PFSK-1 (cell line): ENCODE measurements at regions not wholly inside any gene's neighbourhood (a gene's known extent, or its start where the extent isn't known, plus 50 kb on each side); places are given as distances from the start of the nearest gene placed in this dataset.

Source experiments
- FOXP2 ChIP-seq: optimal IDR thresholded peaks from 2 replicates; pipeline ENCODE3; 2011; ENCODE audit warnings: borderline replicate concordance, control low read depth, inconsistent platforms; ENCODE audit not compliant: insufficient read depth; ENCODE audit errors: extremely low read length, extremely low read depth
- POLR2AphosphoS5 ChIP-seq: IDR thresholded peaks from 2 replicates; pipeline ENCODE4 v1.6.1; 2012; ENCODE audit warnings: low read depth, mild to moderate bottlenecking, control low read depth, low read length, moderate library complexity
- SIN3A ChIP-seq: IDR thresholded peaks from 2 replicates; pipeline ENCODE4 v1.6.1; 2012; ENCODE audit warnings: mild to moderate bottlenecking, low read length, moderate library complexity, borderline replicate concordance; ENCODE audit not compliant: insufficient read depth
- TAF1 ChIP-seq: IDR thresholded peaks from 2 replicates; pipeline ENCODE4 v1.6.1; 2012; ENCODE audit warnings: low read length, control low read depth, borderline replicate concordance; ENCODE audit not compliant: insufficient read depth
- TF ChIP-seq, protein P1 (sequence below), 2 experiments: IDR thresholded peaks; 2 replicates each; pipeline versions ENCODE4 v1.6.1 to v1.8.0; 2011 to 2012; ENCODE audit warnings: low read depth in 2 of 2, low read length in 2 of 2, control low read depth in 1 of 2, inconsistent platforms in 1 of 2, mild to moderate bottlenecking in 1 of 2, moderate library complexity in 1 of 2; ENCODE audit not compliant: insufficient read depth in 1 of 2

- TF ChIP-seq FOXP2 (no peak), SIN3A (no peak), TAF1 (no peak), POLR2AphosphoS5 (no peak)
- TF ChIP-seq, protein P1, sequence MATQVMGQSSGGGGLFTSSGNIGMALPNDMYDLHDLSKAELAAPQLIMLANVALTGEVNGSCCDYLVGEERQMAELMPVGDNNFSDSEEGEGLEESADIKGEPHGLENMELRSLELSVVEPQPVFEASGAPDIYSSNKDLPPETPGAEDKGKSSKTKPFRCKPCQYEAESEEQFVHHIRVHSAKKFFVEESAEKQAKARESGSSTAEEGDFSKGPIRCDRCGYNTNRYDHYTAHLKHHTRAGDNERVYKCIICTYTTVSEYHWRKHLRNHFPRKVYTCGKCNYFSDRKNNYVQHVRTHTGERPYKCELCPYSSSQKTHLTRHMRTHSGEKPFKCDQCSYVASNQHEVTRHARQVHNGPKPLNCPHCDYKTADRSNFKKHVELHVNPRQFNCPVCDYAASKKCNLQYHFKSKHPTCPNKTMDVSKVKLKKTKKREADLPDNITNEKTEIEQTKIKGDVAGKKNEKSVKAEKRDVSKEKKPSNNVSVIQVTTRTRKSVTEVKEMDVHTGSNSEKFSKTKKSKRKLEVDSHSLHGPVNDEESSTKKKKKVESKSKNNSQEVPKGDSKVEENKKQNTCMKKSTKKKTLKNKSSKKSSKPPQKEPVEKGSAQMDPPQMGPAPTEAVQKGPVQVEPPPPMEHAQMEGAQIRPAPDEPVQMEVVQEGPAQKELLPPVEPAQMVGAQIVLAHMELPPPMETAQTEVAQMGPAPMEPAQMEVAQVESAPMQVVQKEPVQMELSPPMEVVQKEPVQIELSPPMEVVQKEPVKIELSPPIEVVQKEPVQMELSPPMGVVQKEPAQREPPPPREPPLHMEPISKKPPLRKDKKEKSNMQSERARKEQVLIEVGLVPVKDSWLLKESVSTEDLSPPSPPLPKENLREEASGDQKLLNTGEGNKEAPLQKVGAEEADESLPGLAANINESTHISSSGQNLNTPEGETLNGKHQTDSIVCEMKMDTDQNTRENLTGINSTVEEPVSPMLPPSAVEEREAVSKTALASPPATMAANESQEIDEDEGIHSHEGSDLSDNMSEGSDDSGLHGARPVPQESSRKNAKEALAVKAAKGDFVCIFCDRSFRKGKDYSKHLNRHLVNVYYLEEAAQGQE (IDR thresholded peaks at IDR 0.05; ENCODE audit: insufficient read depth in 1 of 2, low read depth in 2 of 2, low read length in 2 of 2): no peak
Measured at GRCh38 chr5:96050273-96050880, 88.7 kb upstream of the ELL2 start.

DNA sequence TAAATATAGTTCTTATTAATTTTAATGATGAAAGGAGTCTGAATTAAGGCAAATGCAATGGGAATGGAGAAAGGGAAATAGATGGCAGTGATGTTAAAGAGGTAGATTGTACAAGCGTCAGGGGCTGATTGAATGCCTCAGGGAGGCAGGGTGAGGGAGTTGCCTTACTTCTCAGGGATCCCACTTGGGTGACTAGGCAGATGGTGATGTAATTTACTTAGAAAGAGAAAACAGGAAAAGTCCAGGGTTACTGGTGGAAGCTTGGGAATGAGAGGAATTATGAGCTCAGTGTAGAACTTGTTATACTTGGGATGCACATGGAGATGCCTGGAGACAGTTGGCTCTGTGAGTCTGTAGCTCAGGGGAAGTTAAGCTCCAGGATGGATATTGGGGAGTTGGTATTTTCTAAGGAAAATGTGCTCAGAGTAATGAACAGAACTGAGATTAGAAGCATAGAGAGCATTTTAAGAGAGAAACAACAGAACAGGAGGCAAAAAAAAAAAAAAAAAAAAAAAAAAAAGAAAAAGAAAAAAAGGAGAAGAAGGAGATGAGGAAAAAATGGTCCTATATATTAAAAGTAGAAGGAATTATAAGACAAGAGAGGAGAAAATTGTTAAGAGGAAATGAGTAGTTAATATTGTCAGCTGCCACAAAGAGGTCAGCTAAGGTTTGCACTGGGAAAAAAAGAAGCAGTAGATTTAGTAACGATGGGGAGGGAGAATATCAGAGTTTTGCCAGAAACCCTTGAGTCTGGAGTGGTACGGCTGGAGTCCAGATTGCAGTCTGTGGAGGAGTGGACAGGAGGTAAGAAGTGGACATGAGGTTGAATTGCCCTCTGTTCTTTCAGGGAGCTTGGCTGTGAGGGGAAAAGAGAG lies 88.0 kb upstream of the ELL2 start:
- TF ChIP-seq, protein P1 (IDR thresholded peaks at IDR 0.05; ENCODE audit: insufficient read depth in 1 of 2, low read depth in 2 of 2, low read length in 2 of 2): no peak
- no peak for TF ChIP-seq TAF1
- no peak for TF ChIP-seq FOXP2
- TF ChIP-seq SIN3A: no peak
- TF ChIP-seq POLR2AphosphoS5: no peak

DNA sequence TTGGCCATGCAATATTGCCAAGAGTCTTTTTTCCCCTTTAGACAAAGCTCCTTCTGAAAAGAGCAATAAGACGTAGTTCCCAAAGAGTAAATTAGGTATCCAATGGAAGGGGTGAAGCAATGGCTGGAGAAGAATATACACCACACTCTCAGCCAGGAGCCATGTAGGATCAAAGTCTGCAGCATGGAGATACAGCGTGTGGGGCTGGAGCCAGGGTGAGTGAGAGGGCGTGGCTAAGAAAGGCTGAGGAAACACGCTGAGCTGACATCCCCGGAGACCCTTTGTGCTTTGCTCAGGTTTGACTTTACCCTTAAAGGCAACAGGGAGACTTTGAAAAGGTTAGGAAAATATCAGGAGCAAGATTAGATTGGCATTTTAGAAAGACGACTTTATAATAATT lies 87.1 kb upstream of the ELL2 start:
- no peak for TF ChIP-seq POLR2AphosphoS5
- TF ChIP-seq TAF1: no peak

GRCh38 chr5:96045888-96046287 lies 84.2 kb upstream of the ELL2 start:
- TF ChIP-seq TAF1: no peak
- TF ChIP-seq, protein P1 (IDR thresholded peaks at IDR 0.05; ENCODE audit: insufficient read depth in 1 of 2, low read depth in 2 of 2, low read length in 2 of 2): no peak
- no peak for TF ChIP-seq FOXP2
- TF ChIP-seq POLR2AphosphoS5: no peak
- TF ChIP-seq SIN3A: no peak

GRCh38 chr5:96043446-96043845 lies 81.8 kb upstream of the ELL2 start:
- TF ChIP-seq, protein P1 (IDR thresholded peaks at IDR 0.05; ENCODE audit: insufficient read depth in 1 of 2, low read depth in 2 of 2, low read length in 2 of 2): no peak
- TF ChIP-seq TAF1: no peak
- TF ChIP-seq POLR2AphosphoS5: no peak
- no peak for TF ChIP-seq FOXP2
- TF ChIP-seq SIN3A: no peak
